Prostate gland (tissue), 2 donors: ENCODE measurements at regions not wholly inside any gene's neighbourhood (a gene's known extent, or its start where the extent isn't known, plus 50 kb on each side); places are given as distances from the start of the nearest gene placed in this dataset.
"Not testable (repeated sequence)": the region's sequence is repeated elsewhere in the genome, so short reads cannot be mapped to it uniquely, and the experiment has no call there.

Experiments used
- DNase-seq: peaks from one replicate; pipeline ENCODE4 v3.0.0-alpha.2; 2019; ENCODE audit warnings: low spot score
- H3K27ac ChIP-seq, 2 donors: fragments of 200-600 bp; sonication (generic); 2 replicates each; pipeline ENCODE4 v1.5.1; 2017 to 2019
- H3K27me3 ChIP-seq: fragments of 200-600 bp; sonication (generic); replicated peaks from 2 replicates; pipeline ENCODE4 v1.5.1; 2019; ENCODE audit not compliant: insufficient read depth
- H3K36me3 ChIP-seq, 2 donors: fragments of 200-600 bp; sonication (generic); 1 replicate in 1 of 2; 2 replicates in 1 of 2; pipeline versions ENCODE4 v1.5.1 to v1.8.1; 2017 to 2019
- H3K4me1 ChIP-seq: fragments of 200-600 bp; sonication (generic); replicated peaks from 2 replicates; pipeline ENCODE4 v1.5.1; 2019
- H3K4me3 ChIP-seq, 2 donors: fragments of 200-600 bp; sonication (generic); 2 replicates each; pipeline ENCODE4 v1.5.1; 2017 to 2019
- H3K9me3 ChIP-seq: fragments of 200-600 bp; sonication (generic); 2 replicates; pipeline ENCODE4 v1.5.1; 2017
- POLR2A ChIP-seq: fragments of 450-650 bp; IDR thresholded peaks from one replicate; pipeline ENCODE4 v1.6.1; 2016; ENCODE audit warnings: antibody characterized with exemption, mild to moderate bottlenecking
- POLR2AphosphoS5 ChIP-seq: sonication (generic); formaldehyde crosslinking; IDR thresholded peaks from one replicate; pipeline ENCODE4 v1.6.1; 2017; ENCODE audit warnings: antibody characterized with exemption
- WGBS: methylation state at CpG from one replicate; pipeline ENCODE4 v1.1.5; 2018; 5-methylcytosine and 5-hydroxymethylcytosine counted together
- intact Hi-C: fragments of 100-400 bp; cut with DNase I; formaldehyde crosslinking; loops from one replicate; pipeline ENCODE4 v1.14.2; 2022
- TF ChIP-seq, protein P1 (sequence below), 4 experiments: fragments of 200-600 bp in 2 of 4; fragments of 450-650 bp in 2 of 4; sonication (generic) in 2 of 4; IDR thresholded peaks; 1 replicate in 3 of 4; 2 replicates in 1 of 4; pipeline ENCODE4 v1.5.1; 2016 to 2019; ENCODE audit warnings: antibody characterized with exemption in 4 of 4, mild to moderate bottlenecking in 2 of 4, moderate library complexity in 2 of 4

DNA sequence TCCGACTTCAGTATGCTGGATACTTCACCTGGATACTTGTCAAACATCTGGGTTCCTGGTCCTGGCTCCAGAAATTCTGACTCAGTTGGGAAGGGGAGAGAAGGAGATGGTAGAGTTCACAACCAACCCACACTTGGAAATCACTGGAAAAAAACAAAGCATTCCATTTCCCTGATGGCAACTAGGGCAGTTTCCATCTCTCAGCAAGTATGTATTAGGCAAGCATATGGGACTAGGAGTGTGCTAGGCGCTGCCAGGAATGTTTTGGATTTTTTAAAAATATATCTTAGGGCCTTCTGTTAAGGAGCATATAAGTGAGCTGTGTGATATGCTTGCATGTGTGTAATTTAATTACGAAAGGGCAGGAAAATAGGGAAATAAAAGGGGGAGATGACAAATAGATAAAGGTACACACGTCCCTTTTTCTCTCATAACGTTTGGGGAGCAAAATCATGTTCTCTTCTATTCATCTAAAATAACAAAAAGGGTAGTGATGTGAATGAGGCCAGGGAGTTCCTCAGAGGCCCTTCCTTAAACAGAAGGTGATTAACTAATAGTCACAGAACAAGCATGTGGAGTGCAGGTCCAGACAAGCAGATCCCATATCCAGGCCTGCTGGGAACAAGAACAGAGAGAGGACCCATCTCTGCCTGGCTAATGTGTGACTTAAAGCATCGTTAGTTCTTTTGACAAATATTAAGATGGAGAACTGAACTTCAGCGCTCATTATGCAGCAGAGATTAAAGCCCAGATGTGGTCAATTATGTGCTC is 64.5 kb upstream of the NFE2L3 start:
- WGBS = 62% methylated on average over 7 of the region's 7 CpGs
- Histone ChIP-seq H3K27me3 (no peaks in the 10 kb centered on the region), H3K27ac (no peak overlapping the region), H3K36me3 (no peaks in the 10 kb centered on the region), H3K4me3 (no peak overlapping the region), H3K9me3 (no peaks in the 10 kb centered on the region), H3K4me1 (no peaks in the 10 kb centered on the region)
- DNase-seq = peak; percentile 35
- TF ChIP-seq, protein P1, sequence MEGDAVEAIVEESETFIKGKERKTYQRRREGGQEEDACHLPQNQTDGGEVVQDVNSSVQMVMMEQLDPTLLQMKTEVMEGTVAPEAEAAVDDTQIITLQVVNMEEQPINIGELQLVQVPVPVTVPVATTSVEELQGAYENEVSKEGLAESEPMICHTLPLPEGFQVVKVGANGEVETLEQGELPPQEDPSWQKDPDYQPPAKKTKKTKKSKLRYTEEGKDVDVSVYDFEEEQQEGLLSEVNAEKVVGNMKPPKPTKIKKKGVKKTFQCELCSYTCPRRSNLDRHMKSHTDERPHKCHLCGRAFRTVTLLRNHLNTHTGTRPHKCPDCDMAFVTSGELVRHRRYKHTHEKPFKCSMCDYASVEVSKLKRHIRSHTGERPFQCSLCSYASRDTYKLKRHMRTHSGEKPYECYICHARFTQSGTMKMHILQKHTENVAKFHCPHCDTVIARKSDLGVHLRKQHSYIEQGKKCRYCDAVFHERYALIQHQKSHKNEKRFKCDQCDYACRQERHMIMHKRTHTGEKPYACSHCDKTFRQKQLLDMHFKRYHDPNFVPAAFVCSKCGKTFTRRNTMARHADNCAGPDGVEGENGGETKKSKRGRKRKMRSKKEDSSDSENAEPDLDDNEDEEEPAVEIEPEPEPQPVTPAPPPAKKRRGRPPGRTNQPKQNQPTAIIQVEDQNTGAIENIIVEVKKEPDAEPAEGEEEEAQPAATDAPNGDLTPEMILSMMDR (IDR thresholded peaks at IDR 0.05) = no peak
- TF ChIP-seq POLR2A = no peak
- no peak for TF ChIP-seq POLR2AphosphoS5
- intact Hi-C loops = no loop called here

- DNase-seq, H3K4me3 ChIP-seq, H3K36me3 ChIP-seq, intact Hi-C loops, H3K27ac ChIP-seq, H3K9me3 ChIP-seq, H3K4me1 ChIP-seq, H3K27me3 ChIP-seq: not testable (repeated sequence)
- 83% methylated on average over 6 of the region's 6 CpGs for WGBS
These were observed 62.5 kb upstream of the NFE2L3 start for GRCh38 chr7:26089469-26089868.

DNA sequence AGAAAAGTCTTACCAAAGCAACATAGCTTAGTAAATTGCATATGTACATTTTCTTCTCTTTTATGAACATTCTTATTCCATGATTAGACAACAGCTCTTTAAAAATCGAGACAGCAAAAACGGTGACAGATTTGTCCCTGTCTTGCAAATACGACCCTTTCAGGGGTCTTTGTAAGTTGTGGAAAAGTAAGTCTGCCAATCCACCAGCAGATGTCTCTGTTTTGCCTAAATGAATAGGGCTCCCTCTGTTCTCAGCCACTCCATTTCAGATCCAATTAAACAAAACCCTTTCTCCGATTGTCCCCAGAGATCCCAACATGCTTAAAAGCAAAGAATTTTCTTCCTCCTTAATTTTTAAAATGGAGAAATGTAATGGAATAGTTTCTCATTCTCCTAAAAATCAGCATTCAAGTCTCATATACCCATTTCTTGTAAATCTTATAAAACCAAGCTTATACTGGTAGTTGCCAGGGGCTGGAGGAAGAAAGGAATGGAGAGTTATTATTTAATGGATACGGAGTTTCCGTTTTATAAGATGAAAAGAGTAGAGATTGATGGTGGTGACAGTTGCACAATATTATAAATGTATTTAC is 61.0 kb upstream of the NFE2L3 start:
- WGBS = 8% methylated on average over 6 of the region's 6 CpGs
- DNase-seq = peak; percentile 18
- intact Hi-C loops = loop anchor here (5.0 to 10.0 kb wide), 2 partner anchors 271 to 1064 kb away; partner anchors contain the start of genes HOXA3 and HOXA7

DNA sequence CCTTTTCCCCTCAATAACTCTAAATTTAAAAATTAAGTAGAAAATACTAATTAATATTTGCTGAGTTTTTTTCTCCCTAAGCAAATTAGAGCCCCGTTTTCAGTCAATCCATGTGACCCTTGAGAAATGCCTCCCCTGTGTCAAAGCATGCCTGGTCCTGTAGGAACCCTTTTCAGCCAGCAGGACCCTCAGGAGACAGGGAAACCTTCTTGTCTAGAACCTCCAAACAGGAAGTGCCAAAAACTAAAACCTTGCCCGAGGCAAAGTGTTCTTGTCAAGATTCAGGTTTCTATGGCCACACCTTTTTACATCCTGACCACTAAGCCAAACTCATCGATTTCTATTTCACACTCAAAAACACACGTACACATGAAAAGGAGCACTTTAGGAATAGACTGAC is 60.1 kb upstream of the NFE2L3 start:
- WGBS = 58% methylated on average over 4 of the region's 4 CpGs

More for the DNA sequence above, 61.0 kb upstream of the NFE2L3 start:
- Histone ChIP-seq H3K4me1 (no peaks in the 10 kb centered on the region), H3K9me3 (no peaks in the 10 kb centered on the region), H3K36me3 (no peaks in the 10 kb centered on the region), H3K4me3 (no peak overlapping the region), H3K27ac (no peak overlapping the region), H3K27me3 (no peaks in the 10 kb centered on the region)
- peak; percentile 9 for TF ChIP-seq POLR2AphosphoS5
- no peak for TF ChIP-seq POLR2A
- TF ChIP-seq, protein P1 (IDR thresholded peaks at IDR 0.05) = peak in 3 of 4 experiments; percentile 45 to 66 (median 61)

GRCh38 chr7:26093023-26093422 is 59.0 kb upstream of the NFE2L3 start:
- intact Hi-C loops = loop anchor here (5.0 to 10.0 kb wide), 2 partner anchors 269 to 1062 kb away; partner anchors contain the start of genes HOXA3 and HOXA7
- no peak for DNase-seq
- TF ChIP-seq POLR2A = no peak
- TF ChIP-seq POLR2AphosphoS5 = no peak
- TF ChIP-seq, protein P1 (IDR thresholded peaks at IDR 0.05) = no peak
- no peak overlapping the region for H3K4me3 ChIP-seq
- H3K9me3 ChIP-seq = no peaks in the 10 kb centered on the region
- no peaks in the 10 kb centered on the region for H3K4me1 ChIP-seq
- H3K27me3 ChIP-seq = no peaks in the 10 kb centered on the region
- no peak overlapping the region for H3K27ac ChIP-seq
- H3K36me3 ChIP-seq = no peaks in the 10 kb centered on the region

More for the DNA sequence above, 60.1 kb upstream of the NFE2L3 start:
- Histone ChIP-seq H3K36me3 (no peaks in the 10 kb centered on the region), H3K9me3 (no peaks in the 10 kb centered on the region), H3K27ac (no peak overlapping the region), H3K4me1 (no peaks in the 10 kb centered on the region), H3K27me3 (no peaks in the 10 kb centered on the region), H3K4me3 (no peak overlapping the region)
- TF ChIP-seq, protein P1 (IDR thresholded peaks at IDR 0.05) = no peak
- TF ChIP-seq POLR2AphosphoS5 = no peak
- no peak for DNase-seq
- intact Hi-C loops = loop anchor here (5.0 to 10.0 kb wide), 2 partner anchors 270 to 1063 kb away; partner anchors contain the start of genes HOXA3 and HOXA7
